ENCODE measurements at regions not wholly inside any gene's neighbourhood (a gene's known extent, or its start where the extent isn't known, plus 50 kb on each side); places are given as distances from the start of the nearest gene placed in this dataset.

- TF ChIP-seq EZH2 (IDR thresholded peaks at IDR 0.05; ENCODE audit: insufficient read depth, poor library complexity, severe bottlenecking) (no peak), EZH2phosphoT487 (IDR thresholded peaks at IDR 0.05; ENCODE audit: insufficient read depth, low read depth) (no peak)
Measured at GRCh38 chr18:10168477-10168876, 254.7 kb downstream of the VAPA start.

Data from GM23248 (cell line).